HEK293 (cell line): ENCODE measurements at regions not wholly inside any gene's neighbourhood (a gene's known extent, or its start where the extent isn't known, plus 50 kb on each side); places are given as distances from the start of the nearest gene placed in this dataset.

Experiments
- CTCF ChIA-PET: fragments of 350-600 bp; formaldehyde crosslinking; extraction: SDS; loops from one replicate; lab custom pipeline; 2021; ENCODE audit warnings: antibody characterized with exemption; lab: Yijun Ruan, JAX
- POLR2A ChIA-PET: fragments of 300-600 bp; formaldehyde crosslinking; extraction: SDS; loops from one replicate; lab custom pipeline; 2020; ENCODE audit warnings: antibody characterized with exemption, inconsistent platforms; lab: Yijun Ruan, JAX
- H3K27ac ChIP-seq: fragments of 200-500 bp; sonication (Bioruptor generic); 2 replicates; pipeline ENCODE4 v1.5.1; 2014; ENCODE audit warnings: low read depth, low read length, control low read depth, inconsistent platforms; ENCODE audit errors: extremely low read depth
- H3K36me3 ChIP-seq, 2 experiments: fragments of 200-500 bp in 1 of 2; sonication (Bioruptor generic) in 1 of 2; 1 replicate in 1 of 2; 2 replicates in 1 of 2; pipeline ENCODE4 v1.5.1; 2014 to 2017; ENCODE audit warnings: inconsistent platforms in 2 of 2, low read length in 2 of 2; ENCODE audit not compliant: control insufficient read depth in 2 of 2, insufficient read depth in 1 of 2
- H3K4me1 ChIP-seq: fragments of 200-500 bp; sonication (Bioruptor generic); 2 replicates; pipeline ENCODE4 v1.5.1; 2014; ENCODE audit warnings: mild to moderate bottlenecking, low read length, inconsistent platforms; ENCODE audit not compliant: control insufficient read depth, insufficient read depth
- H3K4me3 ChIP-seq: 2 replicates; pipeline ENCODE4 v1.5.1; 2011; ENCODE audit warnings: low read depth, mild to moderate bottlenecking, control low read depth, low read length, moderate library complexity
- H3K9me3 ChIP-seq: fragments of 200-500 bp; sonication (Bioruptor generic); 2 replicates; pipeline ENCODE4 v1.5.1; 2014; ENCODE audit warnings: low read depth, low read length, inconsistent platforms; ENCODE audit not compliant: control insufficient read depth, insufficient read depth
- BCL6B ChIP-seq: fragments of 450-650 bp; formaldehyde crosslinking; IDR thresholded peaks from 2 replicates; pipeline ENCODE4 v1.5.1; 2017; ENCODE audit warnings: missing biosample characterization, missing genetic modification characterization
- GFI1B ChIP-seq: fragments of 450-650 bp; formaldehyde crosslinking; IDR thresholded peaks from 2 replicates; pipeline ENCODE4 v1.5.1; 2016; ENCODE audit warnings: missing biosample characterization, missing genetic modification characterization
- HOXD13 ChIP-seq: sonication (generic); formaldehyde crosslinking; IDR thresholded peaks from 2 replicates; pipeline ENCODE4 v1.8.0; 2022; ENCODE audit warnings: missing genetic modification reagents, borderline replicate concordance
- SCRT1 ChIP-seq: fragments of 450-650 bp; formaldehyde crosslinking; IDR thresholded peaks from 2 replicates; pipeline ENCODE4 v1.5.1; 2016; ENCODE audit warnings: missing biosample characterization, missing genetic modification characterization, borderline replicate concordance
- WT1 ChIP-seq: fragments of 450-650 bp; formaldehyde crosslinking; IDR thresholded peaks from 2 replicates; pipeline ENCODE4 v1.5.1; 2016; ENCODE audit warnings: missing biosample characterization, missing genetic modification characterization
- ZBTB26 ChIP-seq: fragments of 450-650 bp; formaldehyde crosslinking; optimal IDR thresholded peaks from 2 replicates; pipeline ENCODE3; 2016; ENCODE audit warnings: missing biosample characterization, mild to moderate bottlenecking, missing genetic modification characterization
- ZBTB44 ChIP-seq: fragments of 450-650 bp; IDR thresholded peaks from 2 replicates; pipeline ENCODE4 v1.5.1; 2018; ENCODE audit warnings: missing biosample characterization, mild to moderate bottlenecking, missing genetic modification characterization
- ZBTB6 ChIP-seq: fragments of 450-650 bp; formaldehyde crosslinking; IDR thresholded peaks from 2 replicates; pipeline ENCODE4 v1.5.1; 2017; ENCODE audit warnings: missing biosample characterization, missing genetic modification characterization
- ZFP37 ChIP-seq: fragments of 450-650 bp; formaldehyde crosslinking; IDR thresholded peaks from 2 replicates; pipeline ENCODE4 v1.5.1; 2016; ENCODE audit warnings: missing biosample characterization, missing genetic modification characterization
- ZNF221 ChIP-seq: fragments of 450-650 bp; formaldehyde crosslinking; IDR thresholded peaks from 2 replicates; pipeline ENCODE4 v1.5.1; 2017; ENCODE audit warnings: missing biosample characterization, missing genetic modification characterization, borderline replicate concordance
- ZNF341 ChIP-seq: fragments of 450-650 bp; formaldehyde crosslinking; IDR thresholded peaks from 2 replicates; pipeline ENCODE4; 2016; ENCODE audit warnings: low read depth, missing biosample characterization, missing genetic modification characterization
- ZNF354C ChIP-seq: fragments of 450-650 bp; formaldehyde crosslinking; IDR thresholded peaks from 2 replicates; pipeline ENCODE4 v1.5.1; 2016; ENCODE audit warnings: missing biosample characterization, missing genetic modification characterization, low read depth, borderline replicate concordance
- ZNF518A ChIP-seq: fragments of 450-650 bp; formaldehyde crosslinking; conservative IDR thresholded peaks from 2 replicates; pipeline ENCODE4 v1.5.1; 2016; ENCODE audit warnings: low read depth, missing biosample characterization, missing genetic modification characterization
- ZNF600 ChIP-seq: fragments of 450-650 bp; formaldehyde crosslinking; IDR thresholded peaks from 2 replicates; pipeline ENCODE4 v1.5.1; 2016; ENCODE audit warnings: missing biosample characterization, missing genetic modification characterization
- ZNF670 ChIP-seq: fragments of 450-650 bp; formaldehyde crosslinking; IDR thresholded peaks from 2 replicates; pipeline ENCODE4 v1.5.1; 2016; ENCODE audit warnings: missing biosample characterization, missing genetic modification characterization, low read depth
- ZNF777 ChIP-seq: fragments of 450-650 bp; formaldehyde crosslinking; IDR thresholded peaks from 2 replicates; pipeline ENCODE4 v1.5.1; 2017; ENCODE audit warnings: missing biosample characterization, missing genetic modification characterization, borderline replicate concordance

GRCh38 chr5:61949054-61949678, 356.8 kb upstream of the KIF2A start:
- POLR2A ChIA-PET = no interaction called here
- TF ChIP-seq ZNF777 (tag by site-specific recombination) = no peak
- no peak for TF ChIP-seq ZNF341 (tag by site-specific recombination)
- TF ChIP-seq ZNF600 (tag by site-specific recombination) = no peak
- TF ChIP-seq ZNF354C (tag by site-specific recombination) = no peak
- TF ChIP-seq ZNF670 (tag by site-specific recombination) = no peak
- TF ChIP-seq ZNF518A (tag by site-specific recombination) = no peak
- no peak for TF ChIP-seq ZNF221
- no peak for TF ChIP-seq BCL6B (tag by site-specific recombination)
- no peak for TF ChIP-seq ZBTB44 (tag by site-specific recombination)
- no peak for TF ChIP-seq WT1 (tag by site-specific recombination)
- no peak for TF ChIP-seq ZBTB26 (tag by site-specific recombination)
- TF ChIP-seq ZFP37 = no peak
- TF ChIP-seq GFI1B = no peak
- no peak for TF ChIP-seq HOXD13
- no peak for TF ChIP-seq ZBTB6 (tag by site-specific recombination)
- no peak for TF ChIP-seq SCRT1 (tag by site-specific recombination)

More at GRCh38 chr5:61949054-61949678, 356.8 kb upstream of the KIF2A start:
- Histone ChIP-seq H3K9me3 (no peaks in the 10 kb centered on the region), H3K4me1 (no peaks in the 10 kb centered on the region), H3K36me3 (no peaks in the 10 kb centered on the region), H3K4me3 (no peak overlapping the region), H3K27ac (no peak overlapping the region)
- CTCF ChIA-PET = no interaction called here
